ENCODE measurements at regions not wholly inside any gene's neighbourhood (a gene's known extent, or its start where the extent isn't known, plus 50 kb on each side); places are given as distances from the start of the nearest gene placed in this dataset.

DNA sequence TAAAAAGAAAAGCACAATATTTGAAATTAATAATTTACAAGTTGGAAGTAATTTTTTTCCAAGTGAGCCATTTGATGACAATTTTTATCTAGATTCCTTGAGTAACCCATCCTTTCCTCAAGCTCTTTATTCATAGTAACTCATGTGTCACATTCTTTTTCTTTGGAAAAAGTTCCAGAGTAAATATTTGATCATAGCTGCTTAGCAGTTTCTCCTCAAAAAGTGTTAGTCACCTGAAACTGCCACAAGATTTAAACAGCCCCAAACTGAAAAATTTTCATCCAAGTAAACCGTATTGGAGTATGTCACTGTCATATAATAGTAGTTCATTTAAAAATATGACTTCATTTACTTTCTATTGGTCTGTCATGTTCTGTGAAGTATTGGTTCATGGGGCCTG lies 94.6 kb upstream of the CASK start:
- Histone ChIP-seq H3K27ac (ENCODE audit: low read depth in 1 of 2, low read length in 2 of 2) (no peak overlapping the region), H3K36me3 (ENCODE audit: control insufficient read depth in 4 of 4, insufficient read depth in 3 of 4, low read depth in 1 of 4, low read length in 3 of 4) (no peaks in the 10 kb centered on the region), H3K4me1 (ENCODE audit: control insufficient read depth in 4 of 4, insufficient read depth in 4 of 4, low read length in 3 of 4) (no peaks in the 10 kb centered on the region), H3K9me3 (ENCODE audit: control insufficient read depth in 4 of 4, low read length in 3 of 4) (no peaks in the 10 kb centered on the region), H3K9ac (ENCODE audit: low read depth in 1 of 2, low read length in 2 of 2) (no peak overlapping the region), H3K4me3 (ENCODE audit: low read depth in 1 of 3, low read length in 3 of 3) (no peak overlapping the region), H3K27me3 (ENCODE audit: control insufficient read depth in 4 of 4, insufficient read depth in 4 of 4, low read length in 3 of 4) (no peaks in the 10 kb centered on the region)
- DNase-seq (ENCODE audit: low spot score) = no peak
- WGBS = 93% methylated on average over 1 of the region's 1 CpG
- TF ChIP-seq FOXA1 (IDR thresholded peaks at IDR 0.05) (no peak), EGR1 (IDR thresholded peaks at IDR 0.05; ENCODE audit: low read depth in 2 of 2) (no peak)
- TF ChIP-seq, protein P1, sequence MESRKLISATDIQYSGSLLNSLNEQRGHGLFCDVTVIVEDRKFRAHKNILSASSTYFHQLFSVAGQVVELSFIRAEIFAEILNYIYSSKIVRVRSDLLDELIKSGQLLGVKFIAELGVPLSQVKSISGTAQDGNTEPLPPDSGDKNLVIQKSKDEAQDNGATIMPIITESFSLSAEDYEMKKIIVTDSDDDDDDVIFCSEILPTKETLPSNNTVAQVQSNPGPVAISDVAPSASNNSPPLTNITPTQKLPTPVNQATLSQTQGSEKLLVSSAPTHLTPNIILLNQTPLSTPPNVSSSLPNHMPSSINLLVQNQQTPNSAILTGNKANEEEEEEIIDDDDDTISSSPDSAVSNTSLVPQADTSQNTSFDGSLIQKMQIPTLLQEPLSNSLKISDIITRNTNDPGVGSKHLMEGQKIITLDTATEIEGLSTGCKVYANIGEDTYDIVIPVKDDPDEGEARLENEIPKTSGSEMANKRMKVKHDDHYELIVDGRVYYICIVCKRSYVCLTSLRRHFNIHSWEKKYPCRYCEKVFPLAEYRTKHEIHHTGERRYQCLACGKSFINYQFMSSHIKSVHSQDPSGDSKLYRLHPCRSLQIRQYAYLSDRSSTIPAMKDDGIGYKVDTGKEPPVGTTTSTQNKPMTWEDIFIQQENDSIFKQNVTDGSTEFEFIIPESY (IDR thresholded peaks at IDR 0.05) = no peak

- no peaks in the 10 kb centered on the region for H3K4me1 ChIP-seq (ENCODE audit: control insufficient read depth in 4 of 4, insufficient read depth in 4 of 4, low read length in 3 of 4)
- DNase-seq (ENCODE audit: low spot score) = no peak
- no peaks in the 10 kb centered on the region for H3K36me3 ChIP-seq (ENCODE audit: control insufficient read depth in 4 of 4, insufficient read depth in 3 of 4, low read depth in 1 of 4, low read length in 3 of 4)
- TF ChIP-seq FOXA1 (IDR thresholded peaks at IDR 0.05) (no peak), RAD21 (IDR thresholded peaks at IDR 0.05) (no peak), TAF1 (conservative IDR thresholded peaks at IDR 0.05) (no peak), YY1 (IDR thresholded peaks at IDR 0.05) (no peak), CTCF (IDR thresholded peaks at IDR 0.05; ENCODE audit: low read depth, low read length, missing input control) (no peak), NR2F2 (IDR thresholded peaks at IDR 0.05) (no peak), HNF4A (conservative IDR thresholded peaks at IDR 0.05) (no peak), EGR1 (IDR thresholded peaks at IDR 0.05; ENCODE audit: low read depth in 2 of 2) (no peak)
- TF ChIP-seq, protein P1 (IDR thresholded peaks at IDR 0.05) = no peak
- TF ChIP-seq, protein P2, sequence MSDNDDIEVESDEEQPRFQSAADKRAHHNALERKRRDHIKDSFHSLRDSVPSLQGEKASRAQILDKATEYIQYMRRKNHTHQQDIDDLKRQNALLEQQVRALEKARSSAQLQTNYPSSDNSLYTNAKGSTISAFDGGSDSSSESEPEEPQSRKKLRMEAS (IDR thresholded peaks at IDR 0.05) = no peak
- TF ChIP-seq, protein P3, sequence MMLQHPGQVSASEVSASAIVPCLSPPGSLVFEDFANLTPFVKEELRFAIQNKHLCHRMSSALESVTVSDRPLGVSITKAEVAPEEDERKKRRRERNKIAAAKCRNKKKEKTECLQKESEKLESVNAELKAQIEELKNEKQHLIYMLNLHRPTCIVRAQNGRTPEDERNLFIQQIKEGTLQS (IDR thresholded peaks at IDR 0.05) = no peak
- no peaks in the 10 kb centered on the region for H3K27me3 ChIP-seq (ENCODE audit: control insufficient read depth in 4 of 4, insufficient read depth in 4 of 4, low read length in 3 of 4)
- H3K9me3 ChIP-seq (ENCODE audit: control insufficient read depth in 4 of 4, low read length in 3 of 4) = no peaks in the 10 kb centered on the region
- WGBS = 91% methylated on average over 3 of the region's 3 CpGs
- H3K9ac ChIP-seq (ENCODE audit: low read depth in 1 of 2, low read length in 2 of 2) = no peak overlapping the region
- no peak overlapping the region for H3K4me3 ChIP-seq (ENCODE audit: low read depth in 1 of 3, low read length in 3 of 3)
- no peak overlapping the region for H3K27ac ChIP-seq (ENCODE audit: low read depth in 1 of 2, low read length in 2 of 2)
Observed at GRCh38 chrX:42000836-42001235, 77.5 kb upstream of the CASK start.

DNA sequence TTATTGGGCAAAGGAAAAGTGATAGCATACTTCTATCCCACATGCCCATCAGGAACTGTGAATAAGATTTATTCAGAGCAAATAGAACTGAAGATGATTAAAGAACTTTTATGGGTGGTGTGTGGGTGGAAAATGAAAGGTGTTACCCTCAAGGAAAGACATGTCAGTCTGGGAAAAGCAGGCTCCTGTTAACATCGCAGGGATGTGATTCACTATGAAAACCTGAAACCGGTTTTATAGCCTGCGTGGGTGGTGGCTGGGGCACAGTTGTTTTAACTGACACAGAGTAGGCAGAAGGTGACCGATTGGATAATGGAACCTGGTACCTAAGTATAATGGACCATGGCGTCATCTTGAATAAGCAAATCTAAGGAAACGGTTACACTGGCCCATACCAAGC lies 61.3 kb upstream of the CASK start:
- 83% methylated on average over 6 of the region's 6 CpGs for WGBS
- no peak for DNase-seq (ENCODE audit: low spot score)
- no peaks in the 10 kb centered on the region for H3K36me3 ChIP-seq (ENCODE audit: control insufficient read depth in 4 of 4, insufficient read depth in 3 of 4, low read depth in 1 of 4, low read length in 3 of 4)

More for the DNA sequence above, 61.3 kb upstream of the CASK start:
- Histone ChIP-seq H3K9me3 (ENCODE audit: control insufficient read depth in 4 of 4, low read length in 3 of 4) (no peaks in the 10 kb centered on the region), H3K9ac (ENCODE audit: low read depth in 1 of 2, low read length in 2 of 2) (no peak overlapping the region), H3K4me3 (ENCODE audit: low read depth in 1 of 3, low read length in 3 of 3) (no peak overlapping the region), H3K27me3 (ENCODE audit: control insufficient read depth in 4 of 4, insufficient read depth in 4 of 4, low read length in 3 of 4) (peaks cover 0 to 3% (median 0%) of the 10 kb centered on the region in 4 donors), H3K27ac (ENCODE audit: low read depth in 1 of 2, low read length in 2 of 2) (no peak overlapping the region), H3K4me1 (ENCODE audit: control insufficient read depth in 4 of 4, insufficient read depth in 4 of 4, low read length in 3 of 4) (no peaks in the 10 kb centered on the region)
- no peak for TF ChIP-seq HNF4G (IDR thresholded peaks at IDR 0.05)
- no peak for TF ChIP-seq GABPA (IDR thresholded peaks at IDR 0.05 in 1 of 2, conservative IDR thresholded peaks at IDR 0.05 in 1 of 2)
- TF ChIP-seq RAD21 (IDR thresholded peaks at IDR 0.05) = no peak
- TF ChIP-seq SP1 (IDR thresholded peaks at IDR 0.05) = no peak
- TF ChIP-seq FOXA2 (IDR thresholded peaks at IDR 0.05) = no peak
- no peak for TF ChIP-seq YY1 (IDR thresholded peaks at IDR 0.05)
- no peak for TF ChIP-seq JUND (IDR thresholded peaks at IDR 0.05)
- no peak for TF ChIP-seq CTCF (IDR thresholded peaks at IDR 0.05; ENCODE audit: low read depth, low read length, missing input control)
- TF ChIP-seq RXRA (IDR thresholded peaks at IDR 0.05) = no peak
